Activated naive CD4-positive, alpha-beta T cell (primary cell): ENCODE measurements at regions not wholly inside any gene's neighbourhood (a gene's known extent, or its start where the extent isn't known, plus 50 kb on each side); places are given as distances from the start of the nearest gene placed in this dataset.
"Not testable (repeated sequence)": the region's sequence is repeated elsewhere in the genome, so short reads cannot be mapped to it uniquely, and the experiment has no call there.

ENCODE experiments used
- DNase-seq, 4 experiments: peaks; one replicate each; lab custom pipeline; 2025; lab: John Stamatoyannopoulos, UW

DNA sequence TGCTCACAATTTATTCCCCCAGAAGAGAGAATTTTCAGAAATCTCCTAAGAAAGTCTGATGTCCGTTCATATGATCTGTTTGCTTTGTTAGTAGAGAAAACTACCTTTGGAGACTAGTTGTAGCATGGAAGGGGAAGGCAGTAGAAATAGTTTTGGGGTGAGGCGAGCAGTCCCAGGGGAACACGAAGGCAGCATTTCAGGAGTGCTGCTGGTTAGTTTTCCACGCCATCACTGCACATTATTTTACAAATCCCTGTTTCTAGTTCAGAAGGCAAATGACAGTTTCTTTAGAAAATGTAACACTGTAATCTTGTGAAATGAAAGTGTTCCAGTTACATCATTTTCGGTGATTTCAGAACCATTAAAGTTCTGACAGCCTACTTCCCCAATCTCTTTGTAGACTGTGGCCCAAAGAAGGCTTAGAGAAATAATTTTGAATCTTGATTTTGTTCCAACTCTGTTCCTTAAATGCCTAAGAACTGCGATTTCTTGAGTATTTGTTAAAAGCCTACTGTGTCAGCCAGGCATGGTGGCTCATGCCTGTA is 123.8 kb downstream of the LAT start:
- not testable (repeated sequence) for DNase-seq

DNA sequence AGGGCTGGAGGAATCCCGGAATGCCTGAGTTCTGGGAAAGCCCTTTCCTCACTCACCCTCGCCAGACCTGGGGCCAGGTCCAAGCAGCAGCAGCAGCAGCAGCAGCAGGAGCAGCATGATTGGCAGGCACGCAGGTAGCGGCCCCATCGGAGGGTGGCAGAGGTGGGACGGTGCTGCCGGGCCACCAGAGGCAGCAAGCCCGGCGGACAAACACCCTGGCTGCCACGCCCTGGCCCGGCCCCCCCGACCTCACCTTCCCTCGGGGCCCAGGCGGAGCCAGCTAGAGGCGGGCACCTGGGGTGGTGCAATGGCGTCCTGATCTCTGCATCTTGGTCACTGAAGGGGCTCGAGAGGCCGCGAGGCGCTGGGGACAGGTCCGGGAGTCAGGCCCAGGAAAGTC is 122.4 kb downstream of the LAT start:
- no peak for DNase-seq

DNA sequence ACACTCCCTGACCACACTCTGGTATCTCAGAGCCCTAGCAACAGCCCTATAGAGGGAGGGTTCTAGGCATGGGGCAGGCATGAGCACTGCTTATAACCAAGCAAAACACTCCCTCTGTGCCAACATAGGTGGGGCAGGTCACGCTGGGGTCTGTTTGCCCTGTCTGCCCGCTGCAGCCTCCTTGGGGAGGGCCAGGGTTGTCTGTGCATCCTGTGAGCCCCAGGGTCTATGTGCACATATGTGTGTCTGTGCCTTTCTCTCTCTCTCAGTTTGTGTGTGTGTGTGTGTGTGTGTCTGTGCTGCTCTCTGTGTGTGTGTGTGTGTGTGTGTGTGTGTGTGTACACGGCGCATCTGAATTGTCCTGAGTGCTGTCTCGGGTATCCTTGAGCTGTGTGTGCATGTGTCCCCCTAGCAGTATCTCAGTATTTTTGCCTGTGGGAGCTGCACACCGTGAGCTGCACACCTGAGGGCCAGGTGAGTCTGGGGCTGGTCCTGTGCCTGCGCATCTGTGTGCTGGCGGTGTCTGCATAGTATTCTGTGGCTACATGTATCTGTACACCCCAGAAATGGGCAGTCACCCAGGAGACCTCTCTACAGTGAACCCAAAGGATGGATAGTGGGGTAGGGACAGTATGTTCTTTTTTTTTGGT is 121.5 kb downstream of the LAT start:
- DNase-seq, result not testable (repeated sequence)

DNA sequence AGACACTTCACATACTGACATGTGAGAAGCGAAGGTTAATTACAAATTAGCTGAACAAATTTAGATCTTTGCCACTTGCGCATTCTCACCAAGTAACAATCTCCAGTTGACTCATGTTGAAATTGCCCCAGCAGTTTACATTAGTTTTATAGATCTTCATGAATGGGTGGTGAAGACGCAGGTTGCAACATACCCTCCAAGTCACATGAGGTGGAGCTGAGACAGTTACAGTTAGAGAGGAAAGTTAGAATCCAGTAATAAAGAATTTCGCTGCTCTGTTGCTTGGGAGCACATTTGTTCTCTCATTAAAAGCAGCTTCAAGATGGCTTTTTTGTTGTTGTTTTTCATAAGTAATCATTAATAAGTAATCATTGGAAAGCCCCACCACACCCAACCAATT is 119.7 kb downstream of the LAT start:
- not testable (repeated sequence) for DNase-seq

DNA sequence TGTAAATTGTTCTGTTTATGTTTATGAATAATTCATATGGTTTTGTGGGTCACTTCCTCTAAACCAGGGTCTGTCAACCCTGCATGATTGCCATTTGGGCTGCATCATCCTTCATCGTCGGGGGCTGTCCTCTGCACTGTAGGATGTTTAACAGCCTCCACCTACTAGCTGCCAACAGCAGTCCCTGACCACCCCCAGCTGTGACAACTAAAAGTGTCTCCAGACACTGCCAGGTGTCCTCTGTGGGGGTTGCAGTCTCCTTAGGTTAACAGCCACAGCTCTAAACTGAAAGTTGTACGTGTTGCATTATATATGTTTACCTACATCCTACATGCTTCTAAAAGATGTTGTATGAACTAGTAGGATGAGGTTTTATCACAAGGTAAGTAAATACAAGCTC is 113.1 kb downstream of the LAT start:
- not testable (repeated sequence) for DNase-seq

DNA sequence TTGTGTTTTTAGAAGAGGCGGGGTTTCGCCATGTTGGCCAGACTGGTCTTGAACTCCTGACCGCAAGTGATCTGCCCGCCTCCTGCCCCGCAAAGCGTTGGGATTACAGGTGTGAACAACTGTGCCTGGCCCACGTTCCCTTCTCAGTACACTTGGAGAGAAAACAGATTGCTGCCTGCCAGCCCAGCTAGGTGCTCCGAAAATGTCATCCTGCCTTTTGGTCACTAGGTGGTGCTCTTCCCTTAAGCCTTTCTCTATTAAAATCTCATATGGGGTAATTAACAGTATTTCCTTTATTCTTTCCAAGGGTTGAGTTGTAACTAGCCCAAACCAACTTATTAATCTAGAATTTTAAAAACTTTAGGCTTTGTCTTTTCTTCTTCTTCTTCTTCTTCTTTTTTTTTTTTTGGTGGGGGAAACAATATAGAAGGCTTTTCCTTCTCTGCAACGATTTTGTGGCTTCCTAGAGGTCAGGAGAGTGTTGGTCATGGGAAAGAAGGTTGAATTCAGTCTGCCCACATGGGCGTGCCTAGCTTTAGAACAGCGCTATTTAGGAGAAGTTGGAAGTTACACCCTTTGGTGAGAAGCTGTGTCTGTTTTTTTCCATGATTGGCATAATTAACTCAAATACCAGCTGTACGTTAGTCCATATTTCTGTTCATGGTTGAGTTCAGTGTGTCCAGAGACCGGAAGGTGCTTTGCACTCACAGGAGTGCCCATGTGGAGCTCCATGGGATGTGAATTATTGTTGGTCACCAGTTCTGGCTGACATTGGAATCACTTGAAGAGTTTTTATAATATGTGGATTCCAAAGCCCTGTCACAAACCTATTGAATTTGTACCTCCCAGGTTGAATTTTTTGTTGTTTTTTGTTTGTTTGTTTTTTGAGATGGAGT is 110.1 kb downstream of the LAT start:
- DNase-seq, result not testable (repeated sequence)

DNA sequence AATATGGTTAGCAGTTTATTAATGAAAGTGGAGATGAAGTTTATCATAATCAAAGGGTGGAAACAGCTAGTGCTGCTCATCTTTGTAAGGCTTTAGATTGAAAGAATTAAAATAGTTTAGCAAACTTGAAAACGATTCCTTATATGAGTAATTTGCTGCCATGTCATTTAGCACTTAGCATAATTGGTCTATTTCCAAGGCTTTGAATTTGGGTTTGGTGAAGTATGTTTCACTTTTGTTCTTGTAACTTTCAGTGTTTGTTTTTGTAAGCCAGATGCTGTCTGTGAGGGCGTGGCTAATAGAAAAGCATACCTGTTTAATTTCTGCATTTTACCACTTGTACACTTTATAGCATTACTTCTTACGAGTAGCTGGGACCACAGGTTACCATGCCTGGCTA is 109.5 kb downstream of the LAT start:
- DNase-seq, result not testable (repeated sequence)

DNA sequence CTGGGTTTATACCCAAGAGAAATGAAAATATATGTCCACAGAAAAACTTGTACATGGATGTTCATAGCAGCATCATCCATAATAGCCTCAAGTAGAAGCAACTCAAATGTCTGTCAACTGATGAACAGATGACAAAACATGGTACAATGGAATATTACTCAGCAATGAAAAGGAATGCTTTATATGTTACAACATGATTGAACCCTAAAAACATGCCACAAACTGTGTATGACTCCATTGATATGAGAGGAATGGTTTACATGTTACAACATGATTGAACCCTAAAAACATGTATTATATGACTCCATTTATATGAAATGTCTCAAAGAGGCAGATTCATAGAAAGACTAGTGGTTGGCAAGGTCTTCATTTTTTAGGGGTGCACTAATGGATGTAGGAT is 104.8 kb downstream of the LAT start:
- DNase-seq, result not testable (repeated sequence)

DNA sequence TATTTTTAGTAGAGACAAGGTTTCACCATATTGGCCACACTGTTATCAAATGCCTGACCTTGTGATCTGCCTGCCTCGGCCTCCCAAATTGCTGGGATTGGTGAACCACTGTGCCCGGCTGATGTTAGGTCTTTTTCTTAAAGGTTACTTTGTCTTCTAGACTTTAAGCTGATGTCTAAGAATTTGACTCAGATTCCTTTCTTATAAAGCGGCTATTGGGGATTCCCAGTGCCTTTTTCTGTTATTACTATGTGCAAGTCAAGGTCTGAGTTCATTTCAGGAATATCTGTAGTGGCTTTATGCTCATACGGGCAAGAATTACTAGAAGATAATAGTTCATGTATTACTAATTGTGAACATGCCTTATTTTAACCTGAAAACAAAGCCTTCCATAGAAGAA is 102.8 kb downstream of the LAT start:
- DNase-seq, result not testable (repeated sequence)

DNA sequence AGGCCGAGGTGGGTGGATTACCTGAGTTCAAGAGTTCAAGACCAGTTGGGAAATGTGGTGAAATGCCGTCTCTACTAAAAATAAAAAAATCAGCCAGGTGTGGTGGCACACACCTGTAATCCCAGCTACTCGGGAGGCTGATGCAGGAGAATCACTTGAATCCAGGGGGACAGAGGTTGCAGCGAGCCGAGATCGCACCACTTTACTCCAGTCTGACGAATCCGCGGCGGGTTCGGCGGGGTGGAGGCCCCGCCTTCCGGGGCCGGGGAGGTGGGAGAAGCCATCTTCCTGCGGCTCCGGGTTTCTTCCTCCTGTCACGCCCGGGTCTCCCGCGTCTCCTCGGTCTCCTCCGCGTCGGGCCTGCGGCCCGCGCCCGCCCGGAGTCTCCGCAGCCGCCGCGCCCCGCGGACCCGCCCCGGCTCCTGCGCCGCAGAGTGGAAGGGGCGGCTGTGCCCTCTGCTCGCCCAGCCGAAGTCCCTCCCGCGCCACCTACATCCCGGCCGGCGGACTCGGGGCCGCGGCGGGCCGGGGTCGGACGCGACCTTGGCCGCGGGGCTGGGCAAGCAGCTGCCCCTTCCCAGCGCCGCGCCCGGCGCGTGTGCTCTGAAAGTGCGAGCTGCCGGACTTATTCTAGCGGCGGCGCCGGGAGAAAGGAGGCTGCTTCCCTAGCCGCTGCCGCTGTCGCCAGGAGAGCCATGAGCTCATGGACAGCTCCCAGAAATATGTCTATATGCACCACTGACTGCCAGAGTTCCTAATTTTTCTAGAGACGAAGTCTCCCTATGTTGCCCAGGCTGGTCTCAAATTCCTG is 97.2 kb downstream of the LAT start:
- DNase-seq, result peak in 2 of 4 experiments; percentile 9 to 28

DNA sequence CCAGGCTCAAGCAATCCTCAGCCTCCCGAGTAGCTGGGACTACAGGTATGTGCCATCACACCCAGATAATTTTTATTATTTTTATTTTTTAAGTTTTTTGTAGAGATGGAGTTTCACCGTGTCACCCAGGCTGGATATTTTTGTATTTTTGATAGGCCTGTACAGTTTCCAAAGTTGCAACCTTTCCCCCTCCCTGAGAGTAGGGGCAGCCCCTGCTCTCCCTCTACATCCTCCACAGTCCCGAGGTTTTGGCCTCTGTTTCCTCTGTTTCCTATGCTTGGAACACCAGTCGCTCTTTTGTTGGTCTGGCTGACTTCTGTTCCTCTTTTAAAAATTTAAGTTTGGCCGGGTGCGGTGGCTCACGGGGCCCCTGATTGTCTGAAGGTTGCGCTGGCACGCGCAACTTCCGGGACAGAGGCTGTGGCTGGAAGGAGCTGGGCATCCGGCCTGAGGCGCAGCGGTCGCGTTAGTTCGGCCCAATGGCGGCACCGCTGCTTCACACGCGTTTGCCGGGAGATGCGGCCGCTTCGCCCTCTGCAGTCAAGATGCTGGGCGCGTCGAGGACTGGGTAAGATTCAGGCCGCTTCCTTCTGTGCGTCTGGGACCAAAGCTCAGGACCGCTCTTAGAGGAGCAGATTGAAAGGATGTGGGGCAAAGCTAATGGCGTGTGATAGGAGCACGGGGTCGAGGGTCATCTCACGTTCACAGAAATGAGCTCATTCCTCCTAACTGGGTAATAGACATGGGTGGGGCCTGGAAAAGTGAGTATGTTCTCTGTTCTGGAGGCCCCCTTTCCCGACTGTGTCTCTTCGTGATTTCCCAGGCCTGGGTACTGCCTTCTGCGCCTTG is 89.9 kb downstream of the LAT start:
- peak in 2 of 4 experiments; percentile 9 to 15 for DNase-seq

DNA sequence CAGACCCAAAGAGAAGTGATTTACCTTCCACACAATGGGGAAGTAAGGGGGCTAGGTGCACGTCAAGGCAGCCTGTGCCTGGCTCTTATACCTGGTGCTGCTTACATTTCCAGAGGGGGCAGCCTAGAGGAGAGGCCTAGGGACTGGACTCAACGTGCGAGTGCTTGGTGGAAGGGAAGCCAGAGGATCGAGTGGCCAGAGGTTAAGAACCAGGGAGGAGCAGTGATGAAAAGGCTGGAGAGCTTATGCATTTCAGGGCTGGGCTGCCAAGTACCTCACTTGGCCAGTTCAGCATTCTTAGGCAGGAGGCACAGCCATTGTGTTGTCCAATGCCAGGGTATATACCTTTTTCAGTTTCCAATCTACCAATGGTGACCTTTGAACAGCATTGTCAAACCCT is 77.4 kb downstream of the LAT start:
- not testable (repeated sequence) for DNase-seq

DNA sequence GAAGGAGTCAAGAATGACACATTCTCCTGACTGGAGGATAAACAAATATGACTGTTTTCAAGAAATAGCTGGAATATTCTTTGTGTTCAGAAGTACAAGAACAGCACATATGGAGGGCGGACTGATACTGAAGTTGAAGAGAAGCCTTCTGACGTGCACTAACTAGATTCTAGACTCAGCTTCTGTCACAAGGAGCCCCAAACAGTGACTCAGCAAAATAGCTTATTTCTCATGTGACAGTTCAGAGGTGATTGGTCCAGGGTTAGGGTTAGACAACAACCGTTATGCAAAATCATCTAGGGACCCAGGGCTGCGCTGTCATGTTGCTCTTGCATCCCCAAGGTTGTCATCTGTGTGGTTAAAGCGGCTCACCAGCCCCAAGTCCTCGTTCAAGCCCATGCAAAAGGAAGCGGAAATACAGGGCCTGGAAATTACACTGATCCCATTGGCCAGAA is 76.6 kb downstream of the LAT start:
- not testable (repeated sequence) for DNase-seq

DNA sequence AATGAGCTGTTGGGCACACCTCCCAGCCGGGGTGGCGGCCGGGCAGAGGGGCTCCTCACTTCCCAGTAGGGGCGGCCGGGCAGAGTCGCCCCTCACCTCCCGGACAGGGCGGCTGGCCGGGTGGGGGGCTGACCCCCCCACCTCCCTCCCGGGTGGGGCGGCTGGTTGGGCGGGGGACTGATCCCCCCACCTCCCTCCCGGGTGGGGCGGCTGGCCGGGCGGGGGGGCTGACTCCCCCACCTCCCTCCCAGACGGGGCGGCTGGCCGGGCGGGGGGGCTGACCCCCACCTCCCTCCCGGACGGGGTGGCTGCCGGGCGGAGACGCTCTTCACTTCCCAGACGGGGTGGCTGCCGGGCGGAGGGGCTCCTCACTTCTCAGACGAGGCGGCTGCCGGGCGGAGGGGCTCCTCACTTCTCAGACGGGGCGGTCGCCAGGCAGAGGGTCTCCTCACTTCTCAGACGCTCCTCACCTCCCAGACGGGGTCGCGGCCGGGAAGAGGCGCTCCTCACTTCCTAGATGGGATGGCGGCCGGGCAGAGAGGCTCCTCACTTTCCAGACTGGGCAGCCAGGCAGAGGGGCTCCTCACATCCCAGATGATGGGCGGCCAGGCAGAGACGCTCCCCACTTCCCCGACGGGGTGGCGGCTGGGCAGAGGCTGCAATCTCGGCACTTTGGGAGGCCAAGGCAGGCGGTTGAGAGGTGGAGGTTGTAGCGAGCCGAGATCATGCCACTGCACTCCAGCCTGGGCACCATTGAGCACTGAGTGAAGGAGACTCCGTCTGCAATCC is 75.4 kb downstream of the LAT start:
- DNase-seq, result not testable (repeated sequence)

DNA sequence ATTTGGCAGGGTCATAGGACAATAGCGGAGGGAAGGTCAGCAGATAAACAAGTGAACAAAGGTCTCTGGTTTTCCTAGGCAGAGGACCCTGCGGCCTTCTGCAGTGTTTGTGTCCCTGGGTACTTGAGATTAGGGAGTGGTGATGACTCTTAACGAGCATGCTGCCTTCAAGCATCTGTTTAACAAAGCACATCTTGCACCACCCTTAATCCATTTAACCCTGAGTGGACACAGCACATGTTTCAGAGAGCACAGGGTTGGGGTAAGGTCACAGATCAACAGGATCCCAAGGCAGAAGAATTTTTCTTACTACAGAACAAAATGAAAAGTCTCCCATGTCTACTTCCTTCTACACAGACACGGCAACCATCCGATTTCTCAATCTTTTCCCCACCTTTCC is 74.7 kb downstream of the LAT start:
- DNase-seq, result not testable (repeated sequence)
